SK-N-SH (cell line): ENCODE measurements at regions not wholly inside any gene's neighbourhood (a gene's known extent, or its start where the extent isn't known, plus 50 kb on each side); places are given as distances from the start of the nearest gene placed in this dataset.

Experiments
- CTCF ChIA-PET: fragments of 300-600, 350-600 bp; formaldehyde crosslinking; extraction: SDS; loops from one replicate; lab custom pipeline; 2021; lab: Yijun Ruan, JAX
- POLR2A ChIA-PET: fragments of 350-600 bp; sonication (Branson Sonifier 250); formaldehyde crosslinking; extraction: SDS; loops from one replicate; lab custom pipeline; 2020; ENCODE audit warnings: antibody characterized with exemption, inconsistent platforms; lab: Yijun Ruan, JAX
- DNase-seq: peaks from one replicate; pipeline ENCODE4 v3.0.0; 2012
- H2AFZ ChIP-seq: fragments of 200-600 bp; sonication (generic); 2 replicates; pipeline ENCODE4 v1.8.1; 2016; ENCODE audit warnings: antibody characterized with exemption, mild to moderate bottlenecking, low read depth
- H3F3A ChIP-seq: fragments of 200-600 bp; sonication (generic); replicated peaks from 2 replicates; pipeline ENCODE3; 2016; ENCODE audit warnings: antibody characterized with exemption, mild to moderate bottlenecking; ENCODE audit not compliant: insufficient read depth
- H3K27ac ChIP-seq, 2 experiments: fragments of 200-500 bp in 1 of 2; fragments of 200-600 bp in 1 of 2; sonication (Bioruptor generic) in 1 of 2; sonication (generic), shearing (Covaris generic) in 1 of 2; 2 replicates each; pipeline versions ENCODE4 v1.5.1 to v1.6.1; 2014 to 2016; ENCODE audit warnings: low read depth in 2 of 2, inconsistent platforms in 1 of 2, low read length in 1 of 2, mild to moderate bottlenecking in 1 of 2, mixed read lengths in 1 of 2
- H3K27me3 ChIP-seq: fragments of 200-600 bp; sonication (generic), shearing (Covaris generic); 2 replicates; pipeline ENCODE4 v1.6.1; 2016; ENCODE audit warnings: mixed run types; ENCODE audit not compliant: insufficient read depth
- H3K36me3 ChIP-seq, 2 experiments: fragments of 200-500 bp in 1 of 2; fragments of 200-600 bp in 1 of 2; sonication (Bioruptor generic) in 1 of 2; sonication (generic) in 1 of 2; replicated peaks in 1 of 2; 2 replicates each; pipeline versions ENCODE3 to v1.5.1; 2014 to 2016; ENCODE audit warnings: low read length in 1 of 2, mild to moderate bottlenecking in 1 of 2; ENCODE audit not compliant: insufficient read depth in 2 of 2, control insufficient read depth in 1 of 2
- H3K4me1 ChIP-seq, 2 experiments: fragments of 200-500 bp in 1 of 2; fragments of 200-600 bp in 1 of 2; sonication (Bioruptor generic) in 1 of 2; sonication (generic), shearing (Covaris generic) in 1 of 2; 2 replicates each; pipeline versions ENCODE4 v1.5.1 to v1.6.1; 2014 to 2016; ENCODE audit warnings: low read depth in 1 of 2, low read length in 1 of 2, mixed run types in 1 of 2; ENCODE audit not compliant: insufficient read depth in 2 of 2, control insufficient read depth in 1 of 2
- H3K4me2 ChIP-seq: fragments of 200-600 bp; sonication (generic), shearing (Covaris generic); 2 replicates; pipeline ENCODE4 v1.6.1; 2017; ENCODE audit warnings: mixed run types
- H3K4me3 ChIP-seq, 2 experiments: fragments of 200-500 bp in 1 of 2; fragments of 200-600 bp in 1 of 2; sonication (Bioruptor generic) in 1 of 2; sonication (generic), shearing (Covaris generic) in 1 of 2; 2 replicates each; pipeline versions ENCODE4 v1.5.1 to v1.8.1; 2014 to 2016; ENCODE audit warnings: low read depth in 2 of 2, inconsistent platforms in 1 of 2, low read length in 1 of 2, mild to moderate bottlenecking in 1 of 2, mixed read lengths in 1 of 2, moderate library complexity in 1 of 2
- H3K79me2 ChIP-seq: fragments of 200-600 bp; sonication (generic); 2 replicates; pipeline ENCODE4 v1.8.1; 2017; ENCODE audit warnings: mild to moderate bottlenecking; ENCODE audit not compliant: insufficient read depth
- H3K9ac ChIP-seq: fragments of 200-600 bp; sonication (generic); 2 replicates; pipeline ENCODE4 v1.6.1; 2017; ENCODE audit warnings: mixed run types
- H3K9me2 ChIP-seq: fragments of 200-600 bp; sonication (generic); 2 replicates; pipeline ENCODE4 v1.6.1; 2017; ENCODE audit warnings: mixed run types
- H3K9me3 ChIP-seq: fragments of 200-600 bp; sonication (generic); 2 replicates; pipeline ENCODE4 v1.6.1; 2017; ENCODE audit warnings: mixed run types, mild to moderate bottlenecking, moderate library complexity
- H4K20me1 ChIP-seq: fragments of 200-600 bp; sonication (generic); 2 replicates; pipeline ENCODE4 v1.6.1; 2017; ENCODE audit warnings: mild to moderate bottlenecking, mixed run types; ENCODE audit not compliant: insufficient read depth
- CHD2 ChIP-seq: fragments of 150-350 bp; IDR thresholded peaks from 2 replicates; pipeline ENCODE4 v1.6.1; 2018; ENCODE audit warnings: low read length; ENCODE audit not compliant: partially characterized antibody
- EP300 ChIP-seq, 2 experiments: IDR thresholded peaks; 2 replicates each; pipeline versions ENCODE4 v1.4.0 to v1.6.1; 2012; ENCODE audit warnings: borderline replicate concordance in 1 of 2, low read depth in 1 of 2, low read length in 1 of 2
- EZH2phosphoT487 ChIP-seq: fragments of 200-600 bp; sonication (generic); IDR thresholded peaks from 2 replicates; pipeline ENCODE4 v1.6.1; 2017; ENCODE audit warnings: low read depth, mixed run types, mild to moderate bottlenecking, antibody characterized with exemption, moderate library complexity, borderline replicate concordance
- FOSL2 ChIP-seq: IDR thresholded peaks from 2 replicates; pipeline ENCODE4 v1.4.0; 2012; ENCODE audit warnings: low read depth, mild to moderate bottlenecking, moderate library complexity, borderline replicate concordance
- FOXJ3 ChIP-seq: sonication (generic); formaldehyde crosslinking; IDR thresholded peaks from 2 replicates; pipeline ENCODE4 v1.5.1; 2020; ENCODE audit warnings: mild to moderate bottlenecking, missing genetic modification reagents
- JUND ChIP-seq: IDR thresholded peaks from 2 replicates; pipeline ENCODE4 v1.4.0; 2012
- MEF2A ChIP-seq: IDR thresholded peaks from 2 replicates; pipeline ENCODE4 v1.4.0; 2012; ENCODE audit warnings: low read depth, borderline replicate concordance
- MXI1 ChIP-seq: IDR thresholded peaks from 2 replicates; pipeline ENCODE4 v1.6.1; 2012; ENCODE audit warnings: mild to moderate bottlenecking, low read depth, low read length, improper control_type of control experiment
- RCOR1 ChIP-seq: fragments of 150-350 bp; IDR thresholded peaks from 2 replicates; pipeline ENCODE4 v1.6.1; 2017; ENCODE audit warnings: antibody characterized with exemption, low read length
- RFX5 ChIP-seq: IDR thresholded peaks from 2 replicates; pipeline ENCODE4 v1.6.1; 2012; ENCODE audit warnings: mild to moderate bottlenecking, improper control_type of control experiment, low read length
- RXRA ChIP-seq: IDR thresholded peaks from 2 replicates; pipeline ENCODE4 v1.4.0; 2012; ENCODE audit warnings: low read depth, mild to moderate bottlenecking, borderline replicate concordance
- SMC3 ChIP-seq: IDR thresholded peaks from 2 replicates; pipeline ENCODE4 v1.6.1; 2012; ENCODE audit warnings: low read depth, low read length, improper control_type of control experiment
- TCF12 ChIP-seq: IDR thresholded peaks from 2 replicates; pipeline ENCODE4 v1.4.0; 2012
- YY1 ChIP-seq: IDR thresholded peaks from 2 replicates; pipeline ENCODE4 v1.4.0; 2012; ENCODE audit warnings: low read depth, mild to moderate bottlenecking
- WGBS: methylation state at CpG from one replicate; pipeline ENCODE4 v1.1.6; 2017; ENCODE audit warnings: low lambda C conversion rate; 5-methylcytosine and 5-hydroxymethylcytosine counted together
- TF ChIP-seq, protein P1 (sequence below): fragments of 200-600 bp; sonication (generic); IDR thresholded peaks from 2 replicates; pipeline ENCODE4 v1.6.1; 2017; ENCODE audit warnings: antibody characterized with exemption, mild to moderate bottlenecking, moderate library complexity
- TF ChIP-seq, protein P2 (sequence below): IDR thresholded peaks from 2 replicates; pipeline ENCODE4 v1.6.1; 2012; ENCODE audit warnings: mild to moderate bottlenecking, low read depth, low read length, moderate library complexity
- TF ChIP-seq, protein P3 (sequence below): fragments of 150-350 bp; IDR thresholded peaks from 2 replicates; pipeline ENCODE4 v1.6.1; 2016; ENCODE audit warnings: mild to moderate bottlenecking, low read depth, low read length
- TF ChIP-seq, protein P4 (sequence below): IDR thresholded peaks from 2 replicates; pipeline ENCODE4 v1.4.0; 2012; ENCODE audit warnings: low read depth, borderline replicate concordance
- TF ChIP-seq, protein P5 (sequence below): IDR thresholded peaks from 2 replicates; pipeline ENCODE4 v1.4.0; 2012; ENCODE audit warnings: low read depth, borderline replicate concordance

DNA sequence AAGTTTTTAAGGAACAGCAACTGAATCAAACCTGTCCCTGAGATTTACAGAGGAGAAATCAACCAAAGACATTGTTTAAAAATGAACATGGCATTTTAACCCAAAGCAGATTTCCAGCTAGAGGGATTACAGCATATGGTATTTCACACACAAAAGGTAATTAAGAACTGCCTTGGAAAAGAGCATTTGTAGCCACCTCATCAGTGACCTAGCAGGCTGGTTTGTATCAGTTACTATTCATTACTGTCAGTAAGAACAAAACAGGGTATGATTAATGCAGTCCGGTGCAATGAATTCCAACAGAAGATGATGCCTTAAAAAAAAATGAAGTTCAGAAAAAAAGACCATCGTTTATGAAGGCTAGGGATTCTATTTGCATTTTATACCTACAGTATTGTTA, 219.9 kb downstream of the CHD9NB start:
- DNase-seq, result no peak
- no peaks in the 10 kb centered on the region for H3K36me3 ChIP-seq
- no peak for TF ChIP-seq EP300 (IDR thresholded peaks at IDR 0.05; ENCODE audit: borderline replicate concordance in 1 of 2, low read depth in 1 of 2, low read length in 1 of 2)
- no peak for TF ChIP-seq RFX5
- TF ChIP-seq, protein P1, sequence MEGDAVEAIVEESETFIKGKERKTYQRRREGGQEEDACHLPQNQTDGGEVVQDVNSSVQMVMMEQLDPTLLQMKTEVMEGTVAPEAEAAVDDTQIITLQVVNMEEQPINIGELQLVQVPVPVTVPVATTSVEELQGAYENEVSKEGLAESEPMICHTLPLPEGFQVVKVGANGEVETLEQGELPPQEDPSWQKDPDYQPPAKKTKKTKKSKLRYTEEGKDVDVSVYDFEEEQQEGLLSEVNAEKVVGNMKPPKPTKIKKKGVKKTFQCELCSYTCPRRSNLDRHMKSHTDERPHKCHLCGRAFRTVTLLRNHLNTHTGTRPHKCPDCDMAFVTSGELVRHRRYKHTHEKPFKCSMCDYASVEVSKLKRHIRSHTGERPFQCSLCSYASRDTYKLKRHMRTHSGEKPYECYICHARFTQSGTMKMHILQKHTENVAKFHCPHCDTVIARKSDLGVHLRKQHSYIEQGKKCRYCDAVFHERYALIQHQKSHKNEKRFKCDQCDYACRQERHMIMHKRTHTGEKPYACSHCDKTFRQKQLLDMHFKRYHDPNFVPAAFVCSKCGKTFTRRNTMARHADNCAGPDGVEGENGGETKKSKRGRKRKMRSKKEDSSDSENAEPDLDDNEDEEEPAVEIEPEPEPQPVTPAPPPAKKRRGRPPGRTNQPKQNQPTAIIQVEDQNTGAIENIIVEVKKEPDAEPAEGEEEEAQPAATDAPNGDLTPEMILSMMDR, result no peak
- TF ChIP-seq MEF2A, result no peak
- no peak for TF ChIP-seq FOXJ3 (CRISPR knock-in tag)
- no peak for TF ChIP-seq RXRA
- 0% methylated on average over 2 of the region's 2 CpGs for WGBS
- ChIA-PET CTCF (no interaction called here), POLR2A (no interaction called here)
- no peaks in the 10 kb centered on the region for H3K9me3 ChIP-seq
- no peaks in the 10 kb centered on the region for H3K79me2 ChIP-seq
- no peaks in the 10 kb centered on the region for H3F3A ChIP-seq
- no peaks in the 10 kb centered on the region for H4K20me1 ChIP-seq
- no peaks in the 10 kb centered on the region for H3K9me2 ChIP-seq
- no peak overlapping the region for H3K9ac ChIP-seq
- H3K4me1 ChIP-seq, result no peaks in the 10 kb centered on the region
- H3K27me3 ChIP-seq, result no peaks in the 10 kb centered on the region
- no peak overlapping the region for H3K4me3 ChIP-seq
- no peak overlapping the region for H3K27ac ChIP-seq
- no peak overlapping the region for H2AFZ ChIP-seq
- no peak overlapping the region for H3K4me2 ChIP-seq

DNA sequence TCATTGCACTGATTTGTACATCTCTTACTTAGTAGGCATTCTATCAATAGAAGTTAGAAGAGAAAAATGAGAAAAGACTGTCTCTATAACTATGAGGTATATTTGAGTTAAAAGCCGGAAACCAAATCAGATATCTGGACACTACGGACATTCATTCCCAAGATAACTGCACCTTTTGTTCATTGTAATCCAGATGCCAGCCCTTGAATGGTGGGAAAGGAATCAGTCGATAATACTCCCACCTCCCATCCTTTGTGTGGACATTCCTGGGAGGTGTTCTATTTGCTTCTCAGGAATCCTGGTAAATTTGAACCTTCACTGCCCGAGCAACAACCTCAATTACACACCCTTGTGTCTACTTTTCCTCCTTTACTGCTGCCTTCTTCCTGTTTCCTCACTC, 225.2 kb downstream of the CHD9NB start:
- ChIA-PET CTCF (no interaction called here), POLR2A (no interaction called here)
- H3K9me3 ChIP-seq, result no peaks in the 10 kb centered on the region

More for the DNA sequence above, 225.2 kb downstream of the CHD9NB start:
- no peaks in the 10 kb centered on the region for H3K9me2 ChIP-seq
- TF ChIP-seq, protein P2, sequence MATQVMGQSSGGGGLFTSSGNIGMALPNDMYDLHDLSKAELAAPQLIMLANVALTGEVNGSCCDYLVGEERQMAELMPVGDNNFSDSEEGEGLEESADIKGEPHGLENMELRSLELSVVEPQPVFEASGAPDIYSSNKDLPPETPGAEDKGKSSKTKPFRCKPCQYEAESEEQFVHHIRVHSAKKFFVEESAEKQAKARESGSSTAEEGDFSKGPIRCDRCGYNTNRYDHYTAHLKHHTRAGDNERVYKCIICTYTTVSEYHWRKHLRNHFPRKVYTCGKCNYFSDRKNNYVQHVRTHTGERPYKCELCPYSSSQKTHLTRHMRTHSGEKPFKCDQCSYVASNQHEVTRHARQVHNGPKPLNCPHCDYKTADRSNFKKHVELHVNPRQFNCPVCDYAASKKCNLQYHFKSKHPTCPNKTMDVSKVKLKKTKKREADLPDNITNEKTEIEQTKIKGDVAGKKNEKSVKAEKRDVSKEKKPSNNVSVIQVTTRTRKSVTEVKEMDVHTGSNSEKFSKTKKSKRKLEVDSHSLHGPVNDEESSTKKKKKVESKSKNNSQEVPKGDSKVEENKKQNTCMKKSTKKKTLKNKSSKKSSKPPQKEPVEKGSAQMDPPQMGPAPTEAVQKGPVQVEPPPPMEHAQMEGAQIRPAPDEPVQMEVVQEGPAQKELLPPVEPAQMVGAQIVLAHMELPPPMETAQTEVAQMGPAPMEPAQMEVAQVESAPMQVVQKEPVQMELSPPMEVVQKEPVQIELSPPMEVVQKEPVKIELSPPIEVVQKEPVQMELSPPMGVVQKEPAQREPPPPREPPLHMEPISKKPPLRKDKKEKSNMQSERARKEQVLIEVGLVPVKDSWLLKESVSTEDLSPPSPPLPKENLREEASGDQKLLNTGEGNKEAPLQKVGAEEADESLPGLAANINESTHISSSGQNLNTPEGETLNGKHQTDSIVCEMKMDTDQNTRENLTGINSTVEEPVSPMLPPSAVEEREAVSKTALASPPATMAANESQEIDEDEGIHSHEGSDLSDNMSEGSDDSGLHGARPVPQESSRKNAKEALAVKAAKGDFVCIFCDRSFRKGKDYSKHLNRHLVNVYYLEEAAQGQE, result no peak
- no peak for TF ChIP-seq RXRA
- TF ChIP-seq MXI1, result no peak
- no peak for TF ChIP-seq YY1
- TF ChIP-seq, protein P3, sequence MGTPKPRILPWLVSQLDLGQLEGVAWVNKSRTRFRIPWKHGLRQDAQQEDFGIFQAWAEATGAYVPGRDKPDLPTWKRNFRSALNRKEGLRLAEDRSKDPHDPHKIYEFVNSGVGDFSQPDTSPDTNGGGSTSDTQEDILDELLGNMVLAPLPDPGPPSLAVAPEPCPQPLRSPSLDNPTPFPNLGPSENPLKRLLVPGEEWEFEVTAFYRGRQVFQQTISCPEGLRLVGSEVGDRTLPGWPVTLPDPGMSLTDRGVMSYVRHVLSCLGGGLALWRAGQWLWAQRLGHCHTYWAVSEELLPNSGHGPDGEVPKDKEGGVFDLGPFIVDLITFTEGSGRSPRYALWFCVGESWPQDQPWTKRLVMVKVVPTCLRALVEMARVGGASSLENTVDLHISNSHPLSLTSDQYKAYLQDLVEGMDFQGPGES, result no peak
- TF ChIP-seq TCF12, result no peak
- no peak for TF ChIP-seq JUND
- no peak for TF ChIP-seq RFX5
- no peak for TF ChIP-seq EZH2phosphoT487
- no peak for TF ChIP-seq RCOR1
- no peak for TF ChIP-seq FOSL2
- no peak for TF ChIP-seq SMC3
- TF ChIP-seq, protein P4, sequence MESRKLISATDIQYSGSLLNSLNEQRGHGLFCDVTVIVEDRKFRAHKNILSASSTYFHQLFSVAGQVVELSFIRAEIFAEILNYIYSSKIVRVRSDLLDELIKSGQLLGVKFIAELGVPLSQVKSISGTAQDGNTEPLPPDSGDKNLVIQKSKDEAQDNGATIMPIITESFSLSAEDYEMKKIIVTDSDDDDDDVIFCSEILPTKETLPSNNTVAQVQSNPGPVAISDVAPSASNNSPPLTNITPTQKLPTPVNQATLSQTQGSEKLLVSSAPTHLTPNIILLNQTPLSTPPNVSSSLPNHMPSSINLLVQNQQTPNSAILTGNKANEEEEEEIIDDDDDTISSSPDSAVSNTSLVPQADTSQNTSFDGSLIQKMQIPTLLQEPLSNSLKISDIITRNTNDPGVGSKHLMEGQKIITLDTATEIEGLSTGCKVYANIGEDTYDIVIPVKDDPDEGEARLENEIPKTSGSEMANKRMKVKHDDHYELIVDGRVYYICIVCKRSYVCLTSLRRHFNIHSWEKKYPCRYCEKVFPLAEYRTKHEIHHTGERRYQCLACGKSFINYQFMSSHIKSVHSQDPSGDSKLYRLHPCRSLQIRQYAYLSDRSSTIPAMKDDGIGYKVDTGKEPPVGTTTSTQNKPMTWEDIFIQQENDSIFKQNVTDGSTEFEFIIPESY, result no peak
- no peak for TF ChIP-seq CHD2
- TF ChIP-seq, protein P5, sequence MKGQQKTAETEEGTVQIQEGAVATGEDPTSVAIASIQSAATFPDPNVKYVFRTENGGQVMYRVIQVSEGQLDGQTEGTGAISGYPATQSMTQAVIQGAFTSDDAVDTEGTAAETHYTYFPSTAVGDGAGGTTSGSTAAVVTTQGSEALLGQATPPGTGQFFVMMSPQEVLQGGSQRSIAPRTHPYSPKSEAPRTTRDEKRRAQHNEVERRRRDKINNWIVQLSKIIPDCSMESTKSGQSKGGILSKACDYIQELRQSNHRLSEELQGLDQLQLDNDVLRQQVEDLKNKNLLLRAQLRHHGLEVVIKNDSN, result no peak
- no peaks in the 10 kb centered on the region for H3K4me1 ChIP-seq
- no peak overlapping the region for H3K9ac ChIP-seq
- no peaks in the 10 kb centered on the region for H3K79me2 ChIP-seq
- no peaks in the 10 kb centered on the region for H3K36me3 ChIP-seq
- no peak overlapping the region for H3K27ac ChIP-seq
- no peak overlapping the region for H3K4me2 ChIP-seq
- DNase-seq, result no peak
- H3F3A ChIP-seq, result no peaks in the 10 kb centered on the region
- H3K4me3 ChIP-seq, result no peak overlapping the region
- WGBS, result 26% methylated on average over 4 of the region's 4 CpGs
- H4K20me1 ChIP-seq, result no peaks in the 10 kb centered on the region
- H3K27me3 ChIP-seq, result no peaks in the 10 kb centered on the region
- no peak overlapping the region for H2AFZ ChIP-seq
